ENCODE measurements at regions not wholly inside any gene's neighbourhood (a gene's known extent, or its start where the extent isn't known, plus 50 kb on each side); places are given as distances from the start of the nearest gene placed in this dataset.
"Not testable (repeated sequence)": the region's sequence is repeated elsewhere in the genome, so short reads cannot be mapped to it uniquely, and the experiment has no call there.

DNA sequence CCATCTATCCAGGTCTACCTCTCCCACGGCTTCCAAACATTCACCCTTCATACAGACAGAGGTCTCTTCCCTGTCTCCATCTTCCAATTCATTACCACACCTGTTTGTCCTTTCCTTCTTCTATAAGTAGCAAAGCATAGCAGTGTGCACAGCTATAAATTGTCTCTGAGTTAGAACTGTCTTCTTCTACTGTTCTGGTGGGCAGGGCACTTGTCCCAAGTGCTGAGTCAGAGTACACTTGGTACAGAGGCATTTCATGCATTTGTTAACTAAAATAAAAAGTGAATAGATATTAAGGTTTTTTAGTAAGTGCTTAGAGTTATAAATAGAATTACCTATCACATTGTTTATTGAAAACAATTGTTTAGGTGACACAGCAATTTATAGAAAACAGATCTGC lies 150.1 kb upstream of the CCDC54 start:
- H3K27ac ChIP-seq = no peak overlapping the region
- DNase-seq = no peak
- no peaks in the 10 kb centered on the region for H3K4me1 ChIP-seq
- intact Hi-C loops (cut with DNase I) = no loop called here
- H3K9ac ChIP-seq (ENCODE audit: low read depth in 2 of 2, low read length in 2 of 2) = no peak overlapping the region
- H3K36me3 ChIP-seq = no peaks in the 10 kb centered on the region
- no peaks in the 10 kb centered on the region for H3K9me3 ChIP-seq
- no peaks in the 10 kb centered on the region for H3K27me3 ChIP-seq
- TF ChIP-seq, protein P1, sequence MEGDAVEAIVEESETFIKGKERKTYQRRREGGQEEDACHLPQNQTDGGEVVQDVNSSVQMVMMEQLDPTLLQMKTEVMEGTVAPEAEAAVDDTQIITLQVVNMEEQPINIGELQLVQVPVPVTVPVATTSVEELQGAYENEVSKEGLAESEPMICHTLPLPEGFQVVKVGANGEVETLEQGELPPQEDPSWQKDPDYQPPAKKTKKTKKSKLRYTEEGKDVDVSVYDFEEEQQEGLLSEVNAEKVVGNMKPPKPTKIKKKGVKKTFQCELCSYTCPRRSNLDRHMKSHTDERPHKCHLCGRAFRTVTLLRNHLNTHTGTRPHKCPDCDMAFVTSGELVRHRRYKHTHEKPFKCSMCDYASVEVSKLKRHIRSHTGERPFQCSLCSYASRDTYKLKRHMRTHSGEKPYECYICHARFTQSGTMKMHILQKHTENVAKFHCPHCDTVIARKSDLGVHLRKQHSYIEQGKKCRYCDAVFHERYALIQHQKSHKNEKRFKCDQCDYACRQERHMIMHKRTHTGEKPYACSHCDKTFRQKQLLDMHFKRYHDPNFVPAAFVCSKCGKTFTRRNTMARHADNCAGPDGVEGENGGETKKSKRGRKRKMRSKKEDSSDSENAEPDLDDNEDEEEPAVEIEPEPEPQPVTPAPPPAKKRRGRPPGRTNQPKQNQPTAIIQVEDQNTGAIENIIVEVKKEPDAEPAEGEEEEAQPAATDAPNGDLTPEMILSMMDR (IDR thresholded peaks at IDR 0.05) = no peak
- no peak overlapping the region for H3K4me3 ChIP-seq

DNA sequence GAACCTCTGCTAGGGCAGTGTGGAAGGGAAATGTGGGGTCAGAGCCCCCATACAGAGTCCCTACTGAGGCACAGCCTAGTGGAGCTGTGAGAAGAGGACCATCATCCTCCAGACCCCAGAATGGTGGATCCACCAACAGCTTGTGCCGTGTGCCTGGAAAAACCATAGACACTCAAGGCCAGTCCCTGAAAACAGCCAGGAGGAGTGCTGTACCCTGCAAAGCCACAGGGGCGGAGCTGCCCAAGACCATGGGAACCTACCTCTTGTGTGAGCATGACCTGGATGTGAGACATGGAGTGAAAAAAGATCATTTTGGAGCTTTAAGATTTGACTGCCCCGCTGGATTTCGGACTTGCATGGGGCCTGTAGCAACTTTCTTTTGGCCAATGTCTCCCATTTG lies 143.4 kb upstream of the CCDC54 start:
- H3K36me3 ChIP-seq; H3K4me1 ChIP-seq; H3K4me3 ChIP-seq; H3K27me3 ChIP-seq; H3K9me3 ChIP-seq; H3K9ac ChIP-seq (ENCODE audit: low read depth in 2 of 2, low read length in 2 of 2); DNase-seq; H3K27ac ChIP-seq: not testable (repeated sequence)
- intact Hi-C loops (cut with DNase I) = loop anchor here (10.0 kb wide), 1 partner anchor 611 kb away; no protein-coding TSS in a partner anchor

DNA sequence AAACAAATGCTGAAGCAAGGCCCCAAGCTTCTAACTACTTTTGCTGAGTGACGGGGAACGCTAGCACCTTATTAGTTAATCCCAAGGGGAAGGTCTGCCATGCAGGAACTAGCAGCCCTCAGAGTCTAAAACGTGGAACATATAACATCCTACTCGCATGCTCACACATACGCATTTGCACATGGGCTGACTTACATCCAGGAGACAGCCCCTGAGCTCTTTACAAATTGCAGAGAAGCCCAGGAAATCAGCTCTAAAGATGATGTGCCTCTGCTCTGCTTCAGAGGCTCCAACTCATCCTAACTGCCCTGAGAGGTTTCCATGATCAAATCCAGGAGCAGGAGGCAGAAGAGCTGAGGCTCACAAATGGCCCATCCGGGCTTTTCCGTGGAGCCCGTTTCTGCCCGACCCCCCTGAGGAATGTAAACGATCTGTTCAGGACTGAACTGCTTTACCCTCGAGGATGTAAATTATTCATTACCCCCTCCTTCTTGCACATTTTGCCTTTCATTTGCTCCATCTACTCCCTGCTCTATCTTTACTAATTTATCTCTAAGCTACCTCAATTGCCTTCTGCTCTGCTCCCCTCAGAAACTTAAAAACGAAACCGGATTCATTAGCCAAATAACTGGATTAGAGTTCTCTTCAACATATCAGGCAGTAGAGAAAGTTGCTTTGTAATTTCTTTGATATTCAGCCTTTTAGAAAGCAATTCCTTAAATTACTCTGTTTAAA lies 141.9 kb upstream of the CCDC54 start:
- no peak for DNase-seq
- H3K4me1 ChIP-seq = no peaks in the 10 kb centered on the region
- peak overlapping the region; percentile 44 for H3K4me3 ChIP-seq
- TF ChIP-seq, protein P1 (IDR thresholded peaks at IDR 0.05) = no peak
- H3K9ac ChIP-seq (ENCODE audit: low read depth in 2 of 2, low read length in 2 of 2) = peak overlapping the region in 1 of 2 donors; percentile 27
- H3K27ac ChIP-seq = no peak overlapping the region
- intact Hi-C loops (cut with DNase I) = loop anchor here (5.0 to 10.0 kb wide), 3 partner anchors 187 to 609 kb away; no protein-coding TSS in a partner anchor
- no peaks in the 10 kb centered on the region for H3K9me3 ChIP-seq
- H3K27me3 ChIP-seq = no peaks in the 10 kb centered on the region
- H3K36me3 ChIP-seq = no peaks in the 10 kb centered on the region

DNA sequence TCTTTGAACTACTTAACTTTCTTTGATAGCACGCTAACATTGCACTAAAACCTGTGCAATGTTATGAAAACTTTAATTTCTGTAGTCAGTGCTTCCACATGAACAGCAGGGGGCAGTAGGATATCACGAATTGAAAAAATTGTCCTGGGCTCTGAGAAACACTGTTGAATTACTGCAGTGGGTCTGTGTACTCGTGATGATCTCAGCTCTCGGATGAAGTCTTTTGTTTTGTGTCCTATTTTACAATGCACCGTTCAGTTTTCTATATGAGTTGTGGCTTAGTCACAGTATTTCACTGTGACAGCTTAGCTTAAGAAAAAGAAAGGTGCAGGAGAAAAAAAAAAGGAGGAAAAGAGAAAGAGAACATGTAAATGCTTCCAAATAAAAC lies 141.3 kb upstream of the CCDC54 start:
- intact Hi-C loops (cut with DNase I) = loop anchor here (5.0 to 10.0 kb wide), 3 partner anchors 186 to 609 kb away; no protein-coding TSS in a partner anchor
- Histone ChIP-seq H3K9me3 (no peaks in the 10 kb centered on the region), H3K4me3 (peak overlapping the region; percentile 44), H3K27ac (no peak overlapping the region), H3K27me3 (no peaks in the 10 kb centered on the region), H3K9ac (ENCODE audit: low read depth in 2 of 2, low read length in 2 of 2) (peak overlapping the region in 1 of 2 donors; percentile 27), H3K36me3 (no peaks in the 10 kb centered on the region), H3K4me1 (no peaks in the 10 kb centered on the region)
- DNase-seq = peak; percentile 62
- TF ChIP-seq, protein P1 (IDR thresholded peaks at IDR 0.05) = peak; percentile 82

DNA sequence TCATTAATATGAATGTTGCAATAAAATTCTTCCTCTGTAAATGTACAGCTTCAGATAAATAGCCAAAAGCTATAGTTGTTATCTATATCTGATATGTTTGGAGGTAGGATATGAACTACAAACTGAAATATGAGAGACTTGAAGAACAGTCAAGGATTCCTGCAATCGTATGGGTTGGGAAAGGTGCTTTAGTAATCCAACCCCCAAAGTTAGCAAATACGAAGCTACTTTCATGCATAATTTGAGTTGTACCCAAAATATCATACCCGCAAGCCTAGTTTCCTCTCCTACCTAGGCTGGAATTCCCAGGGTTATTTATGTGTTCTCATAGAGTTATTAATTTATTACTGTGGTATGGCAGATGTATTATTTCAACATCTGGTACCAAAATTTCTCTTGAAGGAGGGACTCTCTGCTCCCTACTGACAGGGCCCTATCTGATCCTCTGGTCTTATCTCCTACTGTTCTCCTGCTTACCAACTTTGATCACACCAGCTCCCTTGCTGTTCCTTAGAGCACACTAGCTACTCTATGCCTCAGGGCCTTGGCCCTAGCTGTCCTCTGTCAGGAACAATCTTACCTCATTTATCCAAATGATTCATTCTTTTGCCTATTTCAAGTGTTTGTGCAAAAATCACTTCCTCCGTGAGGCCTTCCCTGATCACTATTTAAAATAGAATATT lies 140.4 kb upstream of the CCDC54 start:
- Histone ChIP-seq H3K27ac (no peak overlapping the region), H3K27me3 (no peaks in the 10 kb centered on the region), H3K9me3 (no peaks in the 10 kb centered on the region), H3K4me1 (no peaks in the 10 kb centered on the region), H3K36me3 (no peaks in the 10 kb centered on the region), H3K9ac (ENCODE audit: low read depth in 2 of 2, low read length in 2 of 2) (no peak overlapping the region), H3K4me3 (no peak overlapping the region)
- no peak for DNase-seq
- intact Hi-C loops (cut with DNase I) = loop anchor here (5.0 to 10.0 kb wide), 3 partner anchors 186 to 608 kb away; no protein-coding TSS in a partner anchor
- TF ChIP-seq, protein P1 (IDR thresholded peaks at IDR 0.05) = no peak

Measured in colonic mucosa (tissue), 4 donors.